Stimulated activated naive CD8-positive, alpha-beta T cell treated with anti-CD3 and anti-CD28 coated beads, Interleukin-15, amount 100 ng/mL, for 72 hours (primary cell): ENCODE measurements at regions not wholly inside any gene's neighbourhood (a gene's known extent, or its start where the extent isn't known, plus 50 kb on each side); places are given as distances from the start of the nearest gene placed in this dataset.

Experiments used
- ATAC-seq: fragments of 150-1000 bp; cut with Tn5 transposase; 2 replicates; pipeline ENCODE4 v1.10.0; 2021; ENCODE audit warnings: mild to moderate bottlenecking, moderate library complexity
- DNase-seq, 2 donors: peaks; one replicate each; pipeline ENCODE4 v3.0.0; 2021 to 2022
- H3K27ac Mint-ChIP-seq, 2 donors: one replicate each; pipeline ENCODE4 v1.8.0; 2022; ENCODE audit warnings: mild to moderate bottlenecking in 2 of 2, mixed read lengths in 2 of 2, moderate library complexity in 2 of 2
- H3K27me3 Mint-ChIP-seq: one replicate; pipeline ENCODE4 v1.8.0; 2022; ENCODE audit warnings: mixed read lengths
- H3K4me1 Mint-ChIP-seq: one replicate; pipeline ENCODE4 v1.8.0; 2022; ENCODE audit warnings: mild to moderate bottlenecking, mixed read lengths
- H3K4me3 Mint-ChIP-seq, 2 donors: one replicate each; pipeline ENCODE4 v1.8.0; 2022; ENCODE audit warnings: mild to moderate bottlenecking in 2 of 2, mixed read lengths in 2 of 2, moderate library complexity in 1 of 2
- H3K9me3 Mint-ChIP-seq, 2 donors: one replicate each; pipeline ENCODE4 v1.8.0; 2022; ENCODE audit warnings: mixed read lengths in 2 of 2

DNA sequence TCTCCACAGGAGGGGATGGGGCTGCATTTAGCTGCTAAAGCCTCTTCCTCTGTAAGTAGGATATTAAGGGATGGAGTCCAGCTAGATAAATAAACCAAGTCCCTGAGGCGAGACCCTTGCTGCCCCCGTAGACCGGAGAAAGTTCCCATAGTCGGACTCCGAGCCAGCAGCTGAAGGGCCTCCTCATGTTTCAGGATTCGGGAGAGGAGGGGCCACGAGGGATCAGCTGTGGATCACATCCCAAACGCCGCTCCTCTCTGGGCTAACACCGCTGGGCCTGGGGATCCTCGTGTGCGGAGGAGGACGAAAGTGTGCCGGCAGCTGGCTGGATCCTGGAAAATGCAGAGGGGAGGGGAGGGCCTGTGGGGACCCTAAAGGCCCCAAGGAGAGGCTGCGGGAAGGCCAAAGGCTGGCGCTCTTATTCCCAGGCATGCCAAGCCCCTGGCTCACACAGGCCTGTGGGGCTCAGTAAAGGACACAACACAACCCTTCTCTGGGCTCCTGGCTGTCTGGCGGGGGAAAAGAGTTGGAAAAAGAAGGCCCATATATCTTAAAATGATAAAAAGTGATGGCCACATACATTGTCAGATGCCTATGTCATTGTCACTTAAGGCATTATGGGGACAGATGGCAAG lies 82.5 kb upstream of the TMEM72 start:
- DNase-seq (no peak), ATAC-seq (no peak)
- Mint-ChIP-seq H3K9me3 (no peaks in the 10 kb centered on the region), H3K4me3 (no peak overlapping the region), H3K27me3 (no peaks in the 10 kb centered on the region), H3K27ac (no peak overlapping the region), H3K4me1 (no peaks in the 10 kb centered on the region)

- DNase-seq (no peak), ATAC-seq (no peak)
- Mint-ChIP-seq H3K27ac (no peak overlapping the region), H3K4me1 (no peaks in the 10 kb centered on the region), H3K9me3 (no peaks in the 10 kb centered on the region), H3K4me3 (no peak overlapping the region), H3K27me3 (no peaks in the 10 kb centered on the region)
These were observed 81.7 kb upstream of the TMEM72 start for GRCh38 chr10:44829426-44829825.

- Mint-ChIP-seq H3K4me3 (no peak overlapping the region), H3K27ac (no peak overlapping the region), H3K9me3 (no peaks in the 10 kb centered on the region), H3K4me1 (no peaks in the 10 kb centered on the region), H3K27me3 (no peaks in the 10 kb centered on the region)
- DNase-seq (no peak), ATAC-seq (no peak)
These were observed 81.1 kb upstream of the TMEM72 start for GRCh38 chr10:44830022-44830421.

DNA sequence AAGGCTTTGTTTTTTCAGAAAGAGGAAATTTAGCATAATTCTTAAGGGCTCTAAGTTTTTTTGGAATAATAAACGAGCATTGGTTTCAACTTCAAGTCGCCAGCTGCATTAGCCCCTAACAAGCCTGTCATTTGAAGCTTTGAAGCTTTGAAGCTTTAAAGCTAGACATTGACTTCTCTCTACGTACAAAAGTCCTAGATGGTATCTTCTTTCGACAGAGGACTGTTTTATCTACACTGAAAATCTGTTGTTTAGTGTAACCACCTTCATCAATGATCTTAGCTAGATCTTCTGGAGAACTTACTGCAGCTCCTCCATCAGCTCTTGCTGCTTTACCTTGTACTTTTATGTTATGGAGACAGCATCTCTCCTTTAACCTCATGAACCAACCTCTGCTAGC lies 79.6 kb upstream of the TMEM72 start:
- Mint-ChIP-seq H3K4me1 (no peaks in the 10 kb centered on the region), H3K27ac (no peak overlapping the region), H3K27me3 (no peaks in the 10 kb centered on the region), H3K9me3 (no peaks in the 10 kb centered on the region), H3K4me3 (no peak overlapping the region)
- no peak for DNase-seq
- ATAC-seq = no peak

DNA sequence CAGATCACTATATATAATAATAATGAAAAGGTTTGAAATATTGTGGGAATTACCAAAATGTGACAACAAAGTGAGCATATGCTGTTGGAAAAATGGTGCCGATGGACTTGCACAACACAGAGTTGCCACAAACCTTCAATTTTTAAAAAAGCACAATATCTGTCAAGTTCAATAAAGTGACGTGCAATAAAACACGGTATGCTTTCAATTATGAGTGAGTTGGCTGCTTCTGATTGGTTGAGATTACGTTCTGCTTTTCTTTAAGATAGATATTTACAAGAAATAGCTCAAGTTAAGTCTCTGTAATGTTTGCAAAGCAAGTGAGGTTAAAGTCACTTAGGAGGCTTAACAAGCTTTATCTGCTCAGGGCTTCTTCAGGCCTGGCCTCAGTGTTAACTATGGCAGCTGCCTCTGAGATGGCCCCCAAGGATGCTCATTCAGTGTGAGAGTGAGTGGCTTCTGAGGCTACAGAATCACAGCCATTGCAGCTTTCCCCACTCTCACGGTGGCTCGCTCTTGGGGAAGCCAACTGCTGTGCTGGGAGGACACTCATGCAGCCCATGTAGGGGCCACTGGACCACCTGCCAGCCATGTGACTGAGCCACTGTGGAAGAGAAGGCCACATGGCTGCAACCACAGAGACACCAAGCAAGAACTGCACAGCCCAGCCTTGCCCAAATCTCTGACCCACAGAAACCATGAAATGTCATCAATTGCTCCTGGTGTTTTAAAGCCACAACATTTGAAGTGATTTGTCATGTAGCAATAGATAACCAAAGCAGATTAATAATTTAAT lies 78.3 kb upstream of the TMEM72 start:
- ATAC-seq = no peak
- Mint-ChIP-seq H3K4me3 (no peak overlapping the region), H3K9me3 (no peaks in the 10 kb centered on the region), H3K27me3 (no peaks in the 10 kb centered on the region), H3K4me1 (no peaks in the 10 kb centered on the region), H3K27ac (no peak overlapping the region)
- no peak for DNase-seq

GRCh38 chr10:44834131-44834530 lies 77.0 kb upstream of the TMEM72 start:
- ATAC-seq (no peak), DNase-seq (no peak)
- Mint-ChIP-seq H3K4me3 (no peak overlapping the region), H3K9me3 (no peaks in the 10 kb centered on the region), H3K27ac (no peak overlapping the region), H3K4me1 (no peaks in the 10 kb centered on the region), H3K27me3 (peaks cover 5% of the 10 kb centered on the region)

DNA sequence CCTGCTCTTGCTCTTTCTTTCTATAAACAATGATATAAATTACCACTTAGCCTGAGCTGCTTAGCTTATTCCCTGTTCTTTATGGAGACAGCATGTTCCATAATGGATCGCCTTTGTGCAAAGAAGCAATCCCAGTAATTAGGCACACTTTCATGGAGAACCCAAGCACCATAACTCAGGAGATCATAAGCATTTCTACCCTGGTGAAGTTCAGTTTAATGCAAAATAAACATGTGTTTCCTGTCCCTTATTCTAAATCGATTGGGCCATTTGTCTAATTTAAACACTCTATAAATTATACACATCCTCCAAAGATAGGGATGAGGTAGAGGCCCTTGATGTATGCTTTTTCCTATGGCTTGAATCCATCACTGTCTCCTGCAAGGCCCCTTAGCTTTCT lies 75.8 kb upstream of the TMEM72 start:
- DNase-seq (no peak), ATAC-seq (no peak)
- H3K4me1 Mint-ChIP-seq = no peaks in the 10 kb centered on the region
- H3K27me3 Mint-ChIP-seq = peaks cover 12% of the 10 kb centered on the region
- no peaks in the 10 kb centered on the region for H3K9me3 Mint-ChIP-seq
- no peak overlapping the region for H3K4me3 Mint-ChIP-seq
- no peak overlapping the region for H3K27ac Mint-ChIP-seq

GRCh38 chr10:44843484-44843883 lies 67.7 kb upstream of the TMEM72 start:
- DNase-seq (no peak), ATAC-seq (no peak)
- Mint-ChIP-seq H3K27ac (no peak overlapping the region), H3K4me1 (no peaks in the 10 kb centered on the region), H3K4me3 (no peak overlapping the region), H3K27me3 (peaks cover 35% of the 10 kb centered on the region), H3K9me3 (no peaks in the 10 kb centered on the region)

- ATAC-seq = no peak
- Mint-ChIP-seq H3K27ac (no peak overlapping the region), H3K4me3 (no peak overlapping the region), H3K27me3 (peaks cover 21% of the 10 kb centered on the region), H3K9me3 (no peaks in the 10 kb centered on the region), H3K4me1 (no peaks in the 10 kb centered on the region)
- no peak for DNase-seq
These were observed 65.6 kb upstream of the TMEM72 start for GRCh38 chr10:44845361-44846175.

DNA sequence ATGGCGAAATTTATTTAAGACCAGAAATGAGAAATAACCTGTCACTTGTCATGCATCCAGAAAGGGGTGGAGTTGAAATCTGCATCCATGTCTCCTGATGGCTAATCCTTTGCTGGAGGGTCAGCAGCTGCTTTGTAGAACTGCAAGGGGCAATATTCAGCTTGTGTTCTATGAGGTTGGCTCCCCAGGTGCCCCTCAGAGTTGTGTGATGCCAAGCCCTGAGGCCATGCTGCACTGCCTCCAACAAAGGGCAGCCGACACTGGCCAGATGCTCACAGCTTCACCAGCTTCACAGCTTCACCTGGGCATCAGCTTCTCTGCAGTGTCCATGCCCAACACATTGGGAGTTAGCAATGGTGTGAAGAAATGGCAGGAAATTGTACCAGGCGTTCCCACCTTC lies 64.0 kb upstream of the TMEM72 start:
- Mint-ChIP-seq H3K4me3 (no peak overlapping the region), H3K27me3 (peaks cover 9% of the 10 kb centered on the region), H3K9me3 (no peaks in the 10 kb centered on the region), H3K27ac (no peak overlapping the region), H3K4me1 (no peaks in the 10 kb centered on the region)
- ATAC-seq = no peak
- no peak for DNase-seq

GRCh38 chr10:44848211-44848610 lies 62.9 kb upstream of the TMEM72 start:
- ATAC-seq (no peak), DNase-seq (no peak)
- no peak overlapping the region for H3K4me3 Mint-ChIP-seq
- H3K9me3 Mint-ChIP-seq = no peaks in the 10 kb centered on the region
- H3K4me1 Mint-ChIP-seq = no peaks in the 10 kb centered on the region
- peak overlapping the region in 1 of 2 donors; percentile 9 for H3K27ac Mint-ChIP-seq
- H3K27me3 Mint-ChIP-seq = peaks cover 9% of the 10 kb centered on the region

DNA sequence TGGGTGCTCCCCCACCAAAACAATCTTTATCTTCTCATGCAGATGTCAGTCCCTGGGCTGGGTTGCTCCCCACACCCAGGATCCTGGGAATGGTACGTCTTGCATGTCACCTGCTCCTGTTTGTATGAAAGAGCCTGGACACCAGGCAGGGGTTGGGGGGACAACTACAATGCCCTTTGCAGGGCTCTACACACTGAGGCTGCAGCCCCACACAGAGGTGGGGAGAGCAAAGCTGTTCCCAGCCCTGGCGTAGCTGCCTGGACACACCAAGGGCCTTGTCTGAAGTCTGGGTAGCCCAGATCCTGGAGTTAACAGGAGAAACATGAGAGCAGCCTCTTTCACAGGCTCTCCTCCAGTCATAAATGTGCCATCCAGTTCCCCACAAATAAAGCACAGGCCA lies 61.2 kb upstream of the TMEM72 start:
- H3K27ac Mint-ChIP-seq = no peak overlapping the region
- ATAC-seq (no peak), DNase-seq (no peak)
- no peak overlapping the region for H3K4me3 Mint-ChIP-seq
- H3K27me3 Mint-ChIP-seq = peaks cover 9% of the 10 kb centered on the region
- H3K9me3 Mint-ChIP-seq = no peaks in the 10 kb centered on the region
- H3K4me1 Mint-ChIP-seq = no peaks in the 10 kb centered on the region

DNA sequence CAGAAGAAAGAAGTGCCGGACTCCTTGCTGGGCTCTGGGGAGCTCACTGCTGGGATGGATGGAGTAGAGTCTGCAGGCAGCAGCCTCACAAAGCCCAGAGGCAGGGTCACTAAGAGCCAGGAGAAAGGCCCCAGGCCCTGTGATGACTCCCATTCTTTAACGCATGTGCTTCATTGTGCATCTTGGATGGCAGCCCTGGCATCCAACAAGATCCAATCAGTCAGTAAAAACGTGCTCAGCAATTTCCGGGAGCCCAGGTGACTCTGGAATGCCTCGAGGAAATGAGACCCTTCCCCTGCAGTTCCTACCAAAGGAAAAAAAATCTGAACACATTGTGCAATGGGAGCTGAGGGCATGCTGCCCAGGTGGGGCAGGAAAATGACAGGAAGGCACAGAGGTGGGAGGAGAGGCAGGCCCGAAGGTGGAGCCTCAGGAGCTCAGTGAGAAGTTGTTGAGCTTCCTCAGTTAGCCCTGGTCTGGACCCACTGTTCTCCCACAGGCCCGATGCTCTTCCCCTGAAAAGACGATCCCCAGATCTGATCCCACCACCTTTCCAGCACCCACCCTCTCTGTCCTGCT lies 60.7 kb upstream of the TMEM72 start:
- ATAC-seq (no peak), DNase-seq (no peak)
- no peak overlapping the region for H3K27ac Mint-ChIP-seq
- H3K9me3 Mint-ChIP-seq = no peaks in the 10 kb centered on the region
- peaks cover 9% of the 10 kb centered on the region for H3K27me3 Mint-ChIP-seq
- H3K4me3 Mint-ChIP-seq = no peak overlapping the region
- H3K4me1 Mint-ChIP-seq = no peaks in the 10 kb centered on the region

- no peak for ATAC-seq
- no peak for DNase-seq
- Mint-ChIP-seq H3K4me1 (no peaks in the 10 kb centered on the region), H3K27me3 (no peaks in the 10 kb centered on the region), H3K9me3 (no peaks in the 10 kb centered on the region), H3K27ac (no peak overlapping the region), H3K4me3 (no peak overlapping the region)
These were observed 59.7 kb upstream of the TMEM72 start for GRCh38 chr10:44851413-44851812.

GRCh38 chr10:44851881-44852280 lies 59.3 kb upstream of the TMEM72 start:
- H3K4me1 Mint-ChIP-seq = no peaks in the 10 kb centered on the region
- DNase-seq (no peak), ATAC-seq (peak; percentile 7)
- no peaks in the 10 kb centered on the region for H3K9me3 Mint-ChIP-seq
- H3K27ac Mint-ChIP-seq = no peak overlapping the region
- no peaks in the 10 kb centered on the region for H3K27me3 Mint-ChIP-seq
- H3K4me3 Mint-ChIP-seq = no peak overlapping the region
